ENCODE measurements at regions not wholly inside any gene's neighbourhood (a gene's known extent, or its start where the extent isn't known, plus 50 kb on each side); places are given as distances from the start of the nearest gene placed in this dataset.

- no peak for DNase-seq
Observed at GRCh38 chr11:127677660-127678425, 677.3 kb upstream of the KIRREL3 start.

GRCh38 chr11:127675581-127675980 lies 675.0 kb upstream of the KIRREL3 start:
- DNase-seq = no peak

- no peak for DNase-seq
Observed at GRCh38 chr11:127674754-127675153, 674.2 kb upstream of the KIRREL3 start.

GRCh38 chr11:127670374-127671119 lies 670.0 kb upstream of the KIRREL3 start:
- no peak for DNase-seq

GRCh38 chr11:127656116-127656836 lies 655.7 kb upstream of the KIRREL3 start:
- no peak for DNase-seq

- no peak for DNase-seq
Observed at GRCh38 chr11:127653076-127653475, 652.5 kb upstream of the KIRREL3 start.

GRCh38 chr11:127651888-127652221 lies 651.3 kb upstream of the KIRREL3 start:
- no peak for DNase-seq

GRCh38 chr11:127651175-127651887 lies 650.8 kb upstream of the KIRREL3 start:
- DNase-seq = no peak

GRCh38 chr11:127649958-127650357 lies 649.4 kb upstream of the KIRREL3 start:
- DNase-seq = no peak

- DNase-seq = no peak
Observed at GRCh38 chr11:127649071-127649470, 648.5 kb upstream of the KIRREL3 start.

- no peak for DNase-seq
Observed at GRCh38 chr11:127648583-127648982, 648.0 kb upstream of the KIRREL3 start.

GRCh38 chr11:127644366-127644765 lies 643.8 kb upstream of the KIRREL3 start:
- no peak for DNase-seq

GRCh38 chr11:127643268-127644058 lies 642.9 kb upstream of the KIRREL3 start:
- DNase-seq = no peak

GRCh38 chr11:127640561-127641451 lies 640.2 kb upstream of the KIRREL3 start:
- DNase-seq = no peak

- no peak for DNase-seq
Observed at GRCh38 chr11:127639916-127640315, 639.3 kb upstream of the KIRREL3 start.

GRCh38 chr11:127632976-127633680 lies 632.6 kb upstream of the KIRREL3 start:
- DNase-seq = no peak

- no peak for DNase-seq
Observed at GRCh38 chr11:127632546-127632945, 632.0 kb upstream of the KIRREL3 start.

GRCh38 chr11:127631974-127632373 lies 631.4 kb upstream of the KIRREL3 start:
- DNase-seq = no peak

GRCh38 chr11:127629200-127629599 lies 628.6 kb upstream of the KIRREL3 start:
- no peak for DNase-seq

- no peak for DNase-seq
Observed at GRCh38 chr11:127628458-127628785, 627.9 kb upstream of the KIRREL3 start.
